Neural cell (in vitro differentiated cells): ENCODE measurements at regions not wholly inside any gene's neighbourhood (a gene's known extent, or its start where the extent isn't known, plus 50 kb on each side); places are given as distances from the start of the nearest gene placed in this dataset.

Experiments used
- H2AFZ ChIP-seq: fragments of 200-600, 300-800 bp; sonication (generic), shearing (Covaris generic); 2 replicates; pipeline ENCODE4 v1.6.0; 2014; ENCODE audit warnings: low read depth, mild to moderate bottlenecking, antibody characterized with exemption, low read length, moderate library complexity
- H3F3A ChIP-seq: fragments of 200-600 bp; shearing (Covaris generic); 2 replicates; pipeline ENCODE4 v1.6.1; 2016; ENCODE audit warnings: mild to moderate bottlenecking, moderate library complexity, mixed read lengths, antibody characterized with exemption, low read length; ENCODE audit not compliant: insufficient read depth, poor library complexity, severe bottlenecking
- H3K27ac ChIP-seq: fragments of 200-600, 300-800 bp; sonication (generic), shearing (Covaris generic); 2 replicates; pipeline ENCODE4 v1.5.1; 2014; ENCODE audit warnings: mild to moderate bottlenecking, low read length, moderate library complexity
- H3K27me3 ChIP-seq: fragments of 300-800, 200-600 bp; sonication (generic), shearing (Covaris generic); 2 replicates; pipeline ENCODE4 v1.6.0; 2014; ENCODE audit warnings: mild to moderate bottlenecking, low read depth, low read length, moderate library complexity; ENCODE audit not compliant: insufficient read depth
- H3K36me3 ChIP-seq: fragments of 300-800, 200-600 bp; sonication (generic), shearing (Covaris generic); 2 replicates; pipeline ENCODE4 v1.5.1; 2014; ENCODE audit warnings: mild to moderate bottlenecking, antibody characterized with exemption, low read length, moderate library complexity; ENCODE audit not compliant: insufficient read depth
- H3K4me2 ChIP-seq: fragments of 300-800, 200-600 bp; sonication (generic), shearing (Covaris generic); 2 replicates; pipeline ENCODE4 v1.6.0; 2014; ENCODE audit warnings: mild to moderate bottlenecking, low read length
- H3K4me3 ChIP-seq: fragments of 300-800, 200-600 bp; sonication (generic), shearing (Covaris generic); 2 replicates; pipeline ENCODE4 v1.5.1; 2014; ENCODE audit warnings: mild to moderate bottlenecking, low read length, moderate library complexity
- H3K79me2 ChIP-seq: fragments of 200-600 bp; shearing (Covaris generic); replicated peaks from 2 replicates; pipeline ENCODE4 v1.6.0; 2014; ENCODE audit warnings: mild to moderate bottlenecking, low read length, moderate library complexity; ENCODE audit not compliant: insufficient read depth
- H3K9ac ChIP-seq: fragments of 300-800, 200-600 bp; sonication (generic), shearing (Covaris generic); 2 replicates; pipeline ENCODE4 v1.6.1; 2016; ENCODE audit warnings: mild to moderate bottlenecking, low read length, mixed read lengths
- H3K9me2 ChIP-seq: fragments of 200-600 bp; shearing (Covaris generic); 2 replicates; pipeline ENCODE4 v1.6.1; 2016; ENCODE audit warnings: mild to moderate bottlenecking, low read length, mixed read lengths; ENCODE audit not compliant: insufficient read depth
- H3K9me3 ChIP-seq: fragments of 200-600, 300-800 bp; sonication (generic), shearing (Covaris generic); 2 replicates; pipeline ENCODE4 v1.6.1; 2016; ENCODE audit warnings: mild to moderate bottlenecking, mixed run types, low read length, moderate library complexity, mixed read lengths
- H4K20me1 ChIP-seq: fragments of 200-600 bp; shearing (Covaris generic); 2 replicates; pipeline ENCODE4 v1.6.1; 2016; ENCODE audit warnings: mild to moderate bottlenecking, mixed run types; ENCODE audit not compliant: insufficient read depth
- CTCF ChIP-seq: fragments of 450-650 bp; IDR thresholded peaks from 2 replicates; pipeline ENCODE4 v1.5.1; 2014; ENCODE audit warnings: antibody characterized with exemption, mild to moderate bottlenecking, moderate library complexity; ENCODE audit not compliant: poor library complexity, severe bottlenecking
- EP300 ChIP-seq: fragments of 450-650 bp; conservative IDR thresholded peaks from 2 replicates; pipeline ENCODE4 v1.6.1; 2014; ENCODE audit warnings: antibody characterized with exemption, mild to moderate bottlenecking, moderate library complexity; ENCODE audit not compliant: poor library complexity, severe bottlenecking
- EZH2 ChIP-seq: fragments of 200-600, 300-800 bp; shearing (Covaris generic), sonication (generic); IDR thresholded peaks from 2 replicates; pipeline ENCODE4 v1.6.1; 2014; ENCODE audit warnings: antibody characterized with exemption, low read length, borderline replicate concordance, mild to moderate bottlenecking; ENCODE audit not compliant: insufficient read depth, poor library complexity, severe bottlenecking
- MXI1 ChIP-seq: fragments of 450-650 bp; conservative IDR thresholded peaks from 2 replicates; pipeline ENCODE4 v1.6.1; 2014; ENCODE audit warnings: antibody characterized with exemption, mild to moderate bottlenecking; ENCODE audit not compliant: poor library complexity, severe bottlenecking
- POLR2AphosphoS5 ChIP-seq: IDR thresholded peaks from 2 replicates; pipeline ENCODE4 v1.6.1; 2012
- RAD21 ChIP-seq: fragments of 450-650 bp; conservative IDR thresholded peaks from 2 replicates; pipeline ENCODE4 v1.6.1; 2014; ENCODE audit warnings: antibody characterized with exemption, mild to moderate bottlenecking, moderate library complexity
- SMC3 ChIP-seq: fragments of 450-650 bp; conservative IDR thresholded peaks from 2 replicates; pipeline ENCODE4 v1.6.1; 2014; ENCODE audit warnings: antibody characterized with exemption, mild to moderate bottlenecking, moderate library complexity; ENCODE audit not compliant: poor library complexity
- TAF1 ChIP-seq: IDR thresholded peaks from 2 replicates; pipeline ENCODE4 v1.6.1; 2012; ENCODE audit warnings: low read depth
- TF ChIP-seq, protein P1 (sequence below): IDR thresholded peaks from 2 replicates; pipeline ENCODE4 v1.6.1; 2012; ENCODE audit warnings: borderline replicate concordance

- H3K27ac ChIP-seq = no peak overlapping the region
- TF ChIP-seq TAF1 (no peak), EZH2 (no peak), RAD21 (no peak), EP300 (no peak), MXI1 (no peak), CTCF (no peak), SMC3 (no peak), POLR2AphosphoS5 (no peak)
- TF ChIP-seq, protein P1, sequence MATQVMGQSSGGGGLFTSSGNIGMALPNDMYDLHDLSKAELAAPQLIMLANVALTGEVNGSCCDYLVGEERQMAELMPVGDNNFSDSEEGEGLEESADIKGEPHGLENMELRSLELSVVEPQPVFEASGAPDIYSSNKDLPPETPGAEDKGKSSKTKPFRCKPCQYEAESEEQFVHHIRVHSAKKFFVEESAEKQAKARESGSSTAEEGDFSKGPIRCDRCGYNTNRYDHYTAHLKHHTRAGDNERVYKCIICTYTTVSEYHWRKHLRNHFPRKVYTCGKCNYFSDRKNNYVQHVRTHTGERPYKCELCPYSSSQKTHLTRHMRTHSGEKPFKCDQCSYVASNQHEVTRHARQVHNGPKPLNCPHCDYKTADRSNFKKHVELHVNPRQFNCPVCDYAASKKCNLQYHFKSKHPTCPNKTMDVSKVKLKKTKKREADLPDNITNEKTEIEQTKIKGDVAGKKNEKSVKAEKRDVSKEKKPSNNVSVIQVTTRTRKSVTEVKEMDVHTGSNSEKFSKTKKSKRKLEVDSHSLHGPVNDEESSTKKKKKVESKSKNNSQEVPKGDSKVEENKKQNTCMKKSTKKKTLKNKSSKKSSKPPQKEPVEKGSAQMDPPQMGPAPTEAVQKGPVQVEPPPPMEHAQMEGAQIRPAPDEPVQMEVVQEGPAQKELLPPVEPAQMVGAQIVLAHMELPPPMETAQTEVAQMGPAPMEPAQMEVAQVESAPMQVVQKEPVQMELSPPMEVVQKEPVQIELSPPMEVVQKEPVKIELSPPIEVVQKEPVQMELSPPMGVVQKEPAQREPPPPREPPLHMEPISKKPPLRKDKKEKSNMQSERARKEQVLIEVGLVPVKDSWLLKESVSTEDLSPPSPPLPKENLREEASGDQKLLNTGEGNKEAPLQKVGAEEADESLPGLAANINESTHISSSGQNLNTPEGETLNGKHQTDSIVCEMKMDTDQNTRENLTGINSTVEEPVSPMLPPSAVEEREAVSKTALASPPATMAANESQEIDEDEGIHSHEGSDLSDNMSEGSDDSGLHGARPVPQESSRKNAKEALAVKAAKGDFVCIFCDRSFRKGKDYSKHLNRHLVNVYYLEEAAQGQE = no peak
- H3K4me2 ChIP-seq = no peak overlapping the region
- H4K20me1 ChIP-seq = no peaks in the 10 kb centered on the region
- H3K4me3 ChIP-seq = no peak overlapping the region
- no peaks in the 10 kb centered on the region for H3K9me2 ChIP-seq
- no peaks in the 10 kb centered on the region for H3K9me3 ChIP-seq
- H3K36me3 ChIP-seq = no peaks in the 10 kb centered on the region
- H3K79me2 ChIP-seq = no peaks in the 10 kb centered on the region
- no peak overlapping the region for H3K9ac ChIP-seq
- no peaks in the 10 kb centered on the region for H3F3A ChIP-seq
- no peak overlapping the region for H2AFZ ChIP-seq
- H3K27me3 ChIP-seq = no peaks in the 10 kb centered on the region
Measured at GRCh38 chr10:84762754-84763394, 434.5 kb downstream of the CCSER2 start.

GRCh38 chr10:84763965-84764364 is 435.6 kb downstream of the CCSER2 start:
- Histone ChIP-seq H4K20me1 (no peaks in the 10 kb centered on the region), H3K9me2 (no peaks in the 10 kb centered on the region), H3K9me3 (no peaks in the 10 kb centered on the region), H3F3A (no peaks in the 10 kb centered on the region), H3K36me3 (no peaks in the 10 kb centered on the region), H3K79me2 (no peaks in the 10 kb centered on the region), H3K9ac (no peak overlapping the region), H3K4me2 (no peak overlapping the region), H2AFZ (no peak overlapping the region), H3K27me3 (no peaks in the 10 kb centered on the region), H3K27ac (no peak overlapping the region), H3K4me3 (no peak overlapping the region)
- TF ChIP-seq EZH2 = no peak
- no peak for TF ChIP-seq RAD21
- no peak for TF ChIP-seq MXI1
- TF ChIP-seq TAF1 = no peak
- TF ChIP-seq SMC3 = no peak
- no peak for TF ChIP-seq CTCF
- TF ChIP-seq, protein P1 = no peak
- no peak for TF ChIP-seq POLR2AphosphoS5
- no peak for TF ChIP-seq EP300
